D721Med (cell line): ENCODE measurements at regions not wholly inside any gene's neighbourhood (a gene's known extent, or its start where the extent isn't known, plus 50 kb on each side); places are given as distances from the start of the nearest gene placed in this dataset.

ENCODE experiments used
- DNase-seq: peaks from one replicate; pipeline ENCODE4 v3.0.0; 2011; ENCODE audit warnings: low spot score; ENCODE audit not compliant: insufficient read length
- FAIRE-seq: peaks from 2 replicates; lab custom pipeline; 2011; peaks lifted over from hg19 to GRCh38; lab: Jason Lieb, UNC
- TF ChIP-seq, protein P1 (sequence below): IDR thresholded peaks from 2 replicates; pipeline ENCODE4 v1.5.1; 2012; ENCODE audit warnings: mild to moderate bottlenecking, control low read depth; ENCODE audit not compliant: insufficient read depth; ENCODE audit errors: missing control alignments

GRCh38 chr1:221801773-221802516 is 60.1 kb upstream of the DUSP10 start:
- TF ChIP-seq, protein P1, sequence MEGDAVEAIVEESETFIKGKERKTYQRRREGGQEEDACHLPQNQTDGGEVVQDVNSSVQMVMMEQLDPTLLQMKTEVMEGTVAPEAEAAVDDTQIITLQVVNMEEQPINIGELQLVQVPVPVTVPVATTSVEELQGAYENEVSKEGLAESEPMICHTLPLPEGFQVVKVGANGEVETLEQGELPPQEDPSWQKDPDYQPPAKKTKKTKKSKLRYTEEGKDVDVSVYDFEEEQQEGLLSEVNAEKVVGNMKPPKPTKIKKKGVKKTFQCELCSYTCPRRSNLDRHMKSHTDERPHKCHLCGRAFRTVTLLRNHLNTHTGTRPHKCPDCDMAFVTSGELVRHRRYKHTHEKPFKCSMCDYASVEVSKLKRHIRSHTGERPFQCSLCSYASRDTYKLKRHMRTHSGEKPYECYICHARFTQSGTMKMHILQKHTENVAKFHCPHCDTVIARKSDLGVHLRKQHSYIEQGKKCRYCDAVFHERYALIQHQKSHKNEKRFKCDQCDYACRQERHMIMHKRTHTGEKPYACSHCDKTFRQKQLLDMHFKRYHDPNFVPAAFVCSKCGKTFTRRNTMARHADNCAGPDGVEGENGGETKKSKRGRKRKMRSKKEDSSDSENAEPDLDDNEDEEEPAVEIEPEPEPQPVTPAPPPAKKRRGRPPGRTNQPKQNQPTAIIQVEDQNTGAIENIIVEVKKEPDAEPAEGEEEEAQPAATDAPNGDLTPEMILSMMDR: no peak
- no peak for DNase-seq
- peak; percentile 58 for FAIRE-seq

DNA sequence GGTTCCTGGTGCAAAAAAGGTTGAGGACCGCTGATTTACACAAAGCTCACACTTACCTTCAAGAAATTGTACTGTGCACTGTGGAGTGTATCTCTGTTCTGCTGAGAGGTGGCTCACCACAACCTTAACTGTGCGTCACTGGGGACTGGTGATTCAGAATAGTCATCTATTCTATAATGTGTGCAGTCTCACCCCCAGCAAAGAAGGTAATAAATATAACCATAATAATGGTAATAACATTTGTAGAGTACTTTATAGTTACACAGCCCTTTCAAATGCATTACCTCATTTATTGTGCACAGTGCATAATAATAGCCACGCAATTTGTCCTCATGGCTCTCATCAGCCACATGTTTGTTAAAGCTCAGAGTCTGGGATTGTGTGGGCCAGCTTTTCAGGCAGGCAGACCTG is 59.4 kb upstream of the DUSP10 start:
- FAIRE-seq (peak; percentile 21), DNase-seq (no peak)
- TF ChIP-seq, protein P1: no peak

DNA sequence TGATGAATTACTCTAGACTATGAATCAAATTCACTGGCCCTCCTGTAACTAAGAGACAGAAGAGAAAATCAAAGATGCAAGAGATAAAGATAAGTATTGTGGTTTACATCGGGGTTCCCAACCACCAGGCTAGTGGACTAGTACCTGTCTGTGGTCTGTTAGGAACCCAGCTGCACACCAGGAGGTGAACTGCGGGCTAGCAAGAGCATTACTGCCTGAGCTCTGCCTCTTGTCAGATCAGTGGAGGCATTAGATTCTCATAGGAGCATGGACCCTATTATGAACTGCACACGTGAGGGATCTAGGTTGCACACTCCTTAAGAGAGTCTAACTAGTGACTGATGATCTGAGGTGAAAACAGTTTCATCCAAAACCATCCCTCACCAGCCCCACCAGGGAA is 58.9 kb upstream of the DUSP10 start:
- TF ChIP-seq, protein P1: no peak
- no peak for FAIRE-seq
- no peak for DNase-seq

DNA sequence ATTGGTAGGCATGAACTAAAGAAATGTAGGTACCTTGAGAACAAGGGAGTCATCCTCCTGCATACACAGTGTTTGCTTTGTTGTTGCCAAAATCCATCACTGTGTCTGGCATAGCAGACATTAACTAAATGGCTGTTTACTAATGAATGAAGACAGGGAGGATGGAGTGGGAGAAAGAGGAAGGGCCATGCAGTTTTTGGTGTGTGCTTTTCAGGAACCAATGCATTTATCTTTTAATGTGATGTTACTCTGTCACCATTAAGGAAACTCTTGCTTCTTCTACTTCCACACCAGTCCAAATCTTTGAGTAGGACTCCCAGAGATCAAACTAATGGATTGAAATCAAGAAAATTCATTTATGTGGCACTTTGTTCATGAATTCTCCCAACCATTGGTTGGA is 55.6 kb upstream of the DUSP10 start:
- DNase-seq (no peak), FAIRE-seq (peak; percentile 35)
- TF ChIP-seq, protein P1: no peak

DNA sequence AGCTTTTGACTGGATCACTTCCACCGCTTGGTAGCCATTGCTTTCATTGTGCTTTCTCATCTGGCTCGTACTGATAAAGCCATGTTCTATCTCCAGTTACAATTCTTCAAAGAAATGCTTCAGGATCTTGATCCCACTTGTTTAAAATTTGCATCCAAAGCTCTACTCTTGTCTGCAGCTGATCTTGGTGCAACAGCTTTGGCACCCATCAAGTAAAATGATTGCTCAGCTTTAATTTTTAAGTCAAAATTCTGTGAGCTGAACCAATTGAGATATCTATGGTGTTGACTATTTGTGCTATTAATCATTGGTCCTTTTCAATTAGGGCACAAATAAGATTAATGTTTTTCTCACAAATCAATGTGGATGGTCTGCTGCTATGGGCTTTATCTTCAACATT is 54.8 kb upstream of the DUSP10 start:
- FAIRE-seq (no peak), DNase-seq (no peak)
- TF ChIP-seq, protein P1: no peak

DNA sequence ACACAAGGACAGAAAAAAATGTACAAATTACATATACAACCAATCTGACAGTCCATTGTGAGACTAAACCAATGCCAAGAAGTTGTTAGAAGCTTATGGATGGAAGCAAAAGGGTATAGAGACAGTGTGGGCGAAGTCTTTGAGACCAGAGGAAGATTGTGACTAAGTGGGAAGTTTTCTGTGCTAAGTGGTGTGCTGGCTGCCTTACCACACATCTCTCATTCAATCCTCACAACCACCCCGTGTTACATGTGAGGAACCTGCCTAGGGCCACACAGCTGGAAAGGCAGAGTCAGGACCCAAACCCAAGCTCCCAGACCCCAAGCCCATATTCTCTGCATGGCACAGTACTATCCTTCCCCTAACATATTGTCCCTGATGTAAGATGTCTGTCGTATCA is 53.5 kb upstream of the DUSP10 start:
- FAIRE-seq: no peak
- TF ChIP-seq, protein P1: no peak
- DNase-seq: no peak

- FAIRE-seq: no peak
These were observed 53.0 kb upstream of the DUSP10 start for GRCh38 chr1:221794935-221795334.

More at GRCh38 chr1:221794935-221795334, 53.0 kb upstream of the DUSP10 start:
- TF ChIP-seq, protein P1: no peak
- no peak for DNase-seq
